Left ventricle myocardium inferior (tissue), 1 donor: ENCODE measurements at regions not wholly inside any gene's neighbourhood (a gene's known extent, or its start where the extent isn't known, plus 50 kb on each side); places are given as distances from the start of the nearest gene placed in this dataset.

Source experiments
- DNase-seq: peaks from one replicate; pipeline ENCODE4 v3.0.0-alpha.2; 2020
- H3K27ac ChIP-seq: fragments of 200-600 bp; replicated peaks from 2 replicates; pipeline ENCODE4 v1.8.0; 2021
- H3K27me3 ChIP-seq: fragments of 200-600 bp; 2 replicates; pipeline ENCODE4 v1.8.0; 2021; ENCODE audit warnings: low read depth
- H3K36me3 ChIP-seq: fragments of 200-600 bp; 2 replicates; pipeline ENCODE4 v1.8.0; 2021
- H3K4me1 ChIP-seq: fragments of 200-600 bp; 2 replicates; pipeline ENCODE4 v1.8.0; 2021
- H3K4me3 ChIP-seq: fragments of 200-600 bp; 2 replicates; pipeline ENCODE4 v1.8.0; 2021; ENCODE audit warnings: mild to moderate bottlenecking, moderate library complexity
- H3K9me3 ChIP-seq: fragments of 200-600 bp; replicated peaks from 2 replicates; pipeline ENCODE4 v1.8.0; 2021
- CTCF ChIP-seq: fragments of 200-600 bp; IDR thresholded peaks from 2 replicates; pipeline ENCODE4 v1.8.0; 2021; ENCODE audit warnings: antibody characterized with exemption, mild to moderate bottlenecking, borderline replicate concordance
- intact Hi-C: fragments of 100-400 bp; cut with micrococcal nuclease; formaldehyde crosslinking; loops from one replicate; pipeline ENCODE4 v1.11.0; 2022
- donor health status: DM: no; HTN: yes; CAD: no; lungs with severe emphysema.

- peaks cover 33% of the 10 kb centered on the region for H3K27me3 ChIP-seq
- no peak overlapping the region for H3K27ac ChIP-seq
- intact Hi-C loops = no loop called here
- H3K9me3 ChIP-seq = peaks cover 10% of the 10 kb centered on the region
- no peak overlapping the region for H3K4me3 ChIP-seq
- TF ChIP-seq CTCF = no peak
- no peak for DNase-seq
- no peaks in the 10 kb centered on the region for H3K36me3 ChIP-seq
- peaks cover 6% of the 10 kb centered on the region for H3K4me1 ChIP-seq
These were observed 188.9 kb downstream of the NDUFA10 start for GRCh38 chr2:239836021-239836765.

- TF ChIP-seq CTCF = no peak
These were observed 190.1 kb downstream of the NDUFA10 start for GRCh38 chr2:239835056-239835455.

GRCh38 chr2:239834143-239834542, 191.0 kb downstream of the NDUFA10 start:
- intact Hi-C loops = no loop called here
- TF ChIP-seq CTCF = no peak

More at GRCh38 chr2:239835056-239835455, 190.1 kb downstream of the NDUFA10 start:
- H3K4me3 ChIP-seq = no peak overlapping the region
- no peak for DNase-seq
- intact Hi-C loops = no loop called here
- peaks cover 12% of the 10 kb centered on the region for H3K4me1 ChIP-seq
- H3K27ac ChIP-seq = no peak overlapping the region
- H3K27me3 ChIP-seq = peaks cover 36% of the 10 kb centered on the region
- H3K9me3 ChIP-seq = peaks cover 10% of the 10 kb centered on the region
- H3K36me3 ChIP-seq = no peaks in the 10 kb centered on the region

GRCh38 chr2:239833269-239834109, 191.7 kb downstream of the NDUFA10 start:
- DNase-seq = no peak
- Histone ChIP-seq H3K27me3 (peaks cover 40% of the 10 kb centered on the region), H3K4me3 (no peak overlapping the region), H3K4me1 (peaks cover 12% of the 10 kb centered on the region), H3K27ac (no peak overlapping the region), H3K9me3 (peaks cover 10% of the 10 kb centered on the region), H3K36me3 (no peaks in the 10 kb centered on the region)
- TF ChIP-seq CTCF = no peak
- intact Hi-C loops = no loop called here

More at GRCh38 chr2:239834143-239834542, 191.0 kb downstream of the NDUFA10 start:
- Histone ChIP-seq H3K4me1 (peaks cover 12% of the 10 kb centered on the region), H3K4me3 (no peak overlapping the region), H3K27ac (no peak overlapping the region), H3K27me3 (peaks cover 35% of the 10 kb centered on the region), H3K9me3 (peaks cover 10% of the 10 kb centered on the region), H3K36me3 (no peaks in the 10 kb centered on the region)
- no peak for DNase-seq

GRCh38 chr2:239832490-239833268, 192.5 kb downstream of the NDUFA10 start:
- H3K27me3 ChIP-seq = peaks cover 48% of the 10 kb centered on the region
- TF ChIP-seq CTCF = no peak
- peaks cover 10% of the 10 kb centered on the region for H3K9me3 ChIP-seq
- H3K4me1 ChIP-seq = peaks cover 12% of the 10 kb centered on the region
- H3K36me3 ChIP-seq = no peaks in the 10 kb centered on the region
- no peak overlapping the region for H3K27ac ChIP-seq
- H3K4me3 ChIP-seq = no peak overlapping the region
- no peak for DNase-seq
- intact Hi-C loops = no loop called here
